ENCODE measurements at regions not wholly inside any gene's neighbourhood (a gene's known extent, or its start where the extent isn't known, plus 50 kb on each side); places are given as distances from the start of the nearest gene placed in this dataset.

DNA sequence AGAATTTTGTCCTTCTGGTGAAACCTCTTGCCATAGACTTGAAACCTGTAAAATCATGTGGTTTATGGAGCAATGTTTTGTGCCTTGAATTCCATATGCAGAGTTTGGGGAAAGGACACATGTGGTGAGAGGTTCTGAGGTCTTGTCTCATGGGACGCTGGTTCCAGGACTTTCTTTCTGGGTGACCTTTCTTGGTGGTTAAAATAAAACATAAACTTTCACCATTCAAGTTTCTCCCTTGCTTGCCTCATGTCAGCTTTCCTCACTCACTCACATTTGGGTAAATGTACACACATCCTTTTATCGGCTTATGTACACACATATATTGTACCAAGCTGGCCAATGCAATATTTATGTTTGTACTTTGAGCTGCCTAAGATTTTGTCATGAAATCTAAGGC lies 144.9 kb upstream of the CELF2 start:
- Histone ChIP-seq H3K36me3 (ENCODE audit: control insufficient read depth in 2 of 2, insufficient read depth in 2 of 2, low read length in 1 of 2) (no peaks in the 10 kb centered on the region), H3K27ac (ENCODE audit: control insufficient read depth, insufficient read depth) (no peak overlapping the region), H3K79me2 (ENCODE audit: control insufficient read depth, insufficient read depth, low read length) (no peaks in the 10 kb centered on the region), H3K27me3 (replicated peaks in 1 of 2; ENCODE audit: control insufficient read depth in 2 of 2, insufficient read depth in 2 of 2, low read length in 1 of 2) (peaks cover 0 to 4% of the 10 kb centered on the region in 2 experiments; a peak in 1 of 4 replicates), H3K4me1 (ENCODE audit: control insufficient read depth, insufficient read depth, low read length) (0 out of 2 replicates have a peak, but pooled peaks cover 4% of the 10 kb centered on the region), H4K20me1 (ENCODE audit: control insufficient read depth, insufficient read depth) (no peaks in the 10 kb centered on the region), H3K9me3 (replicated peaks; ENCODE audit: control insufficient read depth, insufficient read depth, low read length) (no peaks in the 10 kb centered on the region; the same call in 2 of the 3 replicates), H2AFZ (ENCODE audit: control insufficient read depth, low read depth, low read length) (no peak overlapping the region), H3K9ac (ENCODE audit: control insufficient read depth, insufficient read depth, low read length) (no peak overlapping the region), H3K4me2 (ENCODE audit: control insufficient read depth, insufficient read depth) (no peak overlapping the region), H3K4me3 (no peak overlapping the region)
- ChIA-PET POLR2A (no interaction called here), RAD21 (ENCODE audit: unreplicated experiment) (no interaction called here), CTCF (no interaction called here), SMC1A (ENCODE audit: uncharacterized antibody, unreplicated experiment) (no interaction called here)
- FAIRE-seq (no peak), DNase-seq (ENCODE audit: low read depth, low spot score) (no peak), ATAC-seq (no peak)
- in situ Hi-C loops (cut with MboI): no loop called here
- BruUV-seq (replicated peaks): no TSS peak
- intact Hi-C loops (cut with micrococcal nuclease; ENCODE audit: unreplicated experiment): no loop called here
- WGBS (ENCODE audit: insufficient coverage, insufficient replicate concordance, low lambda C conversion rate, missing lambda C conversion rate): 21% methylated on average over 2 of the region's 2 CpGs
- TF ChIP-seq YY1 (IDR thresholded peaks at IDR 0.05; ENCODE audit: low read depth, low read length) (no peak), RUNX3 (IDR thresholded peaks at IDR 0.05; ENCODE audit: low read length) (no peak), ZNF24 (IDR thresholded peaks at IDR 0.05) (no peak), SMARCA5 (IDR thresholded peaks at IDR 0.05) (no peak), SMAD1 (IDR thresholded peaks at IDR 0.05; ENCODE audit: low read depth, partially characterized antibody) (no peak), ZZZ3 (IDR thresholded peaks at IDR 0.05; ENCODE audit: control insufficient read depth, insufficient read length, low read depth) (no peak), ATF7 (IDR thresholded peaks at IDR 0.05; ENCODE audit: low read depth) (no peak)
- TF ChIP-seq, protein P1, sequence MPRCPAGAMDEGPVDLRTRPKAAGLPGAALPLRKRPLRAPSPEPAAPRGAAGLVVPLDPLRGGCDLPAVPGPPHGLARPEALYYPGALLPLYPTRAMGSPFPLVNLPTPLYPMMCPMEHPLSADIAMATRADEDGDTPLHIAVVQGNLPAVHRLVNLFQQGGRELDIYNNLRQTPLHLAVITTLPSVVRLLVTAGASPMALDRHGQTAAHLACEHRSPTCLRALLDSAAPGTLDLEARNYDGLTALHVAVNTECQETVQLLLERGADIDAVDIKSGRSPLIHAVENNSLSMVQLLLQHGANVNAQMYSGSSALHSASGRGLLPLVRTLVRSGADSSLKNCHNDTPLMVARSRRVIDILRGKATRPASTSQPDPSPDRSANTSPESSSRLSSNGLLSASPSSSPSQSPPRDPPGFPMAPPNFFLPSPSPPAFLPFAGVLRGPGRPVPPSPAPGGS (IDR thresholded peaks at IDR 0.05; ENCODE audit: borderline replicate concordance, insufficient read depth, low read depth, low read length, poor library complexity, severe bottlenecking): no peak
- TF ChIP-seq, protein P2, sequence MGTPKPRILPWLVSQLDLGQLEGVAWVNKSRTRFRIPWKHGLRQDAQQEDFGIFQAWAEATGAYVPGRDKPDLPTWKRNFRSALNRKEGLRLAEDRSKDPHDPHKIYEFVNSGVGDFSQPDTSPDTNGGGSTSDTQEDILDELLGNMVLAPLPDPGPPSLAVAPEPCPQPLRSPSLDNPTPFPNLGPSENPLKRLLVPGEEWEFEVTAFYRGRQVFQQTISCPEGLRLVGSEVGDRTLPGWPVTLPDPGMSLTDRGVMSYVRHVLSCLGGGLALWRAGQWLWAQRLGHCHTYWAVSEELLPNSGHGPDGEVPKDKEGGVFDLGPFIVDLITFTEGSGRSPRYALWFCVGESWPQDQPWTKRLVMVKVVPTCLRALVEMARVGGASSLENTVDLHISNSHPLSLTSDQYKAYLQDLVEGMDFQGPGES (IDR thresholded peaks at IDR 0.05): no peak
- TF ChIP-seq, protein P3, sequence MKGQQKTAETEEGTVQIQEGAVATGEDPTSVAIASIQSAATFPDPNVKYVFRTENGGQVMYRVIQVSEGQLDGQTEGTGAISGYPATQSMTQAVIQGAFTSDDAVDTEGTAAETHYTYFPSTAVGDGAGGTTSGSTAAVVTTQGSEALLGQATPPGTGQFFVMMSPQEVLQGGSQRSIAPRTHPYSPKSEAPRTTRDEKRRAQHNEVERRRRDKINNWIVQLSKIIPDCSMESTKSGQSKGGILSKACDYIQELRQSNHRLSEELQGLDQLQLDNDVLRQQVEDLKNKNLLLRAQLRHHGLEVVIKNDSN (IDR thresholded peaks at IDR 0.05; ENCODE audit: borderline replicate concordance, extremely low read length, insufficient read depth, low read depth, low read length): no peak
- TF ChIP-seq, protein P4, sequence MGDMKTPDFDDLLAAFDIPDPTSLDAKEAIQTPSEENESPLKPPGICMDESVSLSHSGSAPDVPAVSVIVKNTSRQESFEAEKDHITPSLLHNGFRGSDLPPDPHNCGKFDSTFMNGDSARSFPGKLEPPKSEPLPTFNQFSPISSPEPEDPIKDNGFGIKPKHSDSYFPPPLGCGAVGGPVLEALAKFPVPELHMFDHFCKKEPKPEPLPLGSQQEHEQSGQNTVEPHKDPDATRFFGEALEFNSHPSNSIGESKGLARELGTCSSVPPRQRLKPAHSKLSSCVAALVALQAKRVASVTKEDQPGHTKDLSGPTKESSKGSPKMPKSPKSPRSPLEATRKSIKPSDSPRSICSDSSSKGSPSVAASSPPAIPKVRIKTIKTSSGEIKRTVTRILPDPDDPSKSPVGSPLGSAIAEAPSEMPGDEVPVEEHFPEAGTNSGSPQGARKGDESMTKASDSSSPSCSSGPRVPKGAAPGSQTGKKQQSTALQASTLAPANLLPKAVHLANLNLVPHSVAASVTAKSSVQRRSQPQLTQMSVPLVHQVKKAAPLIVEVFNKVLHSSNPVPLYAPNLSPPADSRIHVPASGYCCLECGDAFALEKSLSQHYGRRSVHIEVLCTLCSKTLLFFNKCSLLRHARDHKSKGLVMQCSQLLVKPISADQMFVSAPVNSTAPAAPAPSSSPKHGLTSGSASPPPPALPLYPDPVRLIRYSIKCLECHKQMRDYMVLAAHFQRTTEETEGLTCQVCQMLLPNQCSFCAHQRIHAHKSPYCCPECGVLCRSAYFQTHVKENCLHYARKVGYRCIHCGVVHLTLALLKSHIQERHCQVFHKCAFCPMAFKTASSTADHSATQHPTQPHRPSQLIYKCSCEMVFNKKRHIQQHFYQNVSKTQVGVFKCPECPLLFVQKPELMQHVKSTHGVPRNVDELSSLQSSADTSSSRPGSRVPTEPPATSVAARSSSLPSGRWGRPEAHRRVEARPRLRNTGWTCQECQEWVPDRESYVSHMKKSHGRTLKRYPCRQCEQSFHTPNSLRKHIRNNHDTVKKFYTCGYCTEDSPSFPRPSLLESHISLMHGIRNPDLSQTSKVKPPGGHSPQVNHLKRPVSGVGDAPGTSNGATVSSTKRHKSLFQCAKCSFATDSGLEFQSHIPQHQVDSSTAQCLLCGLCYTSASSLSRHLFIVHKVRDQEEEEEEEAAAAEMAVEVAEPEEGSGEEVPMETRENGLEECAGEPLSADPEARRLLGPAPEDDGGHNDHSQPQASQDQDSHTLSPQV (IDR thresholded peaks at IDR 0.05): no peak
- TF ChIP-seq, protein P5, sequence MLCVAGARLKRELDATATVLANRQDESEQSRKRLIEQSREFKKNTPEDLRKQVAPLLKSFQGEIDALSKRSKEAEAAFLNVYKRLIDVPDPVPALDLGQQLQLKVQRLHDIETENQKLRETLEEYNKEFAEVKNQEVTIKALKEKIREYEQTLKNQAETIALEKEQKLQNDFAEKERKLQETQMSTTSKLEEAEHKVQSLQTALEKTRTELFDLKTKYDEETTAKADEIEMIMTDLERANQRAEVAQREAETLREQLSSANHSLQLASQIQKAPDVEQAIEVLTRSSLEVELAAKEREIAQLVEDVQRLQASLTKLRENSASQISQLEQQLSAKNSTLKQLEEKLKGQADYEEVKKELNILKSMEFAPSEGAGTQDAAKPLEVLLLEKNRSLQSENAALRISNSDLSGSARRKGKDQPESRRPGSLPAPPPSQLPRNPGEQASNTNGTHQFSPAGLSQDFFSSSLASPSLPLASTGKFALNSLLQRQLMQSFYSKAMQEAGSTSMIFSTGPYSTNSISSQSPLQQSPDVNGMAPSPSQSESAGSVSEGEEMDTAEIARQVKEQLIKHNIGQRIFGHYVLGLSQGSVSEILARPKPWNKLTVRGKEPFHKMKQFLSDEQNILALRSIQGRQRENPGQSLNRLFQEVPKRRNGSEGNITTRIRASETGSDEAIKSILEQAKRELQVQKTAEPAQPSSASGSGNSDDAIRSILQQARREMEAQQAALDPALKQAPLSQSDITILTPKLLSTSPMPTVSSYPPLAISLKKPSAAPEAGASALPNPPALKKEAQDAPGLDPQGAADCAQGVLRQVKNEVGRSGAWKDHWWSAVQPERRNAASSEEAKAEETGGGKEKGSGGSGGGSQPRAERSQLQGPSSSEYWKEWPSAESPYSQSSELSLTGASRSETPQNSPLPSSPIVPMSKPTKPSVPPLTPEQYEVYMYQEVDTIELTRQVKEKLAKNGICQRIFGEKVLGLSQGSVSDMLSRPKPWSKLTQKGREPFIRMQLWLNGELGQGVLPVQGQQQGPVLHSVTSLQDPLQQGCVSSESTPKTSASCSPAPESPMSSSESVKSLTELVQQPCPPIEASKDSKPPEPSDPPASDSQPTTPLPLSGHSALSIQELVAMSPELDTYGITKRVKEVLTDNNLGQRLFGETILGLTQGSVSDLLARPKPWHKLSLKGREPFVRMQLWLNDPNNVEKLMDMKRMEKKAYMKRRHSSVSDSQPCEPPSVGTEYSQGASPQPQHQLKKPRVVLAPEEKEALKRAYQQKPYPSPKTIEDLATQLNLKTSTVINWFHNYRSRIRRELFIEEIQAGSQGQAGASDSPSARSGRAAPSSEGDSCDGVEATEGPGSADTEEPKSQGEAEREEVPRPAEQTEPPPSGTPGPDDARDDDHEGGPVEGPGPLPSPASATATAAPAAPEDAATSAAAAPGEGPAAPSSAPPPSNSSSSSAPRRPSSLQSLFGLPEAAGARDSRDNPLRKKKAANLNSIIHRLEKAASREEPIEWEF (IDR thresholded peaks at IDR 0.05; ENCODE audit: insufficient replicate concordance, low read depth, low read length): no peak
